Endothelial cell of umbilical vein (primary cell): ENCODE measurements at regions not wholly inside any gene's neighbourhood (a gene's known extent, or its start where the extent isn't known, plus 50 kb on each side); places are given as distances from the start of the nearest gene placed in this dataset.

Source experiments
- BruUV-seq: library from RNA; stranded (reverse); fragments of 400-500 nt; replicated peaks from 2 replicates; lab custom pipeline; 2021; lab: Mats Ljungman, UMichigan
- CTCF ChIA-PET: fragments of 300-600, 350-600 bp; sonication (Branson Sonifier 250); formaldehyde crosslinking; loops from one replicate; lab custom pipeline; 2021; ENCODE audit warnings: antibody characterized with exemption, inconsistent platforms; lab: Charles Lee
- POLR2A ChIA-PET: fragments of 300-600, 350-600 bp; sonication (Branson Sonifier 250); formaldehyde crosslinking; loops from one replicate; lab custom pipeline; 2021; ENCODE audit warnings: antibody characterized with exemption, inconsistent platforms; lab: Charles Lee
- DNase-seq: peaks from one replicate; pipeline ENCODE4 v3.0.0-alpha.2; 2011; ENCODE audit warnings: low read depth, low spot score
- FAIRE-seq: peaks from 2 replicates; lab custom pipeline; 2011; peaks lifted over from hg19 to GRCh38; lab: Jason Lieb, UNC
- H2AFZ ChIP-seq: 2 replicates; pipeline ENCODE4 v1.6.0; 2012; ENCODE audit warnings: low read depth, low read length, control low read depth, inconsistent platforms
- H3K27ac ChIP-seq: 2 replicates; pipeline ENCODE4 v1.5.1; 2011; ENCODE audit warnings: low read depth, mild to moderate bottlenecking, control low read depth, low read length, moderate library complexity; ENCODE audit not compliant: insufficient read depth
- H3K27me3 ChIP-seq, 2 experiments: 2 replicates each; pipeline versions ENCODE4 v1.6.0 to v1.6.1; 2011; ENCODE audit warnings: low read length in 2 of 2, mixed read lengths in 1 of 2; ENCODE audit not compliant: control insufficient read depth in 2 of 2, insufficient read depth in 2 of 2
- H3K36me3 ChIP-seq, 2 experiments: 2 replicates in 1 of 2; 3 replicates in 1 of 2; pipeline ENCODE4 v1.5.1; 2011; ENCODE audit warnings: low read length in 2 of 2, mild to moderate bottlenecking in 1 of 2, moderate library complexity in 1 of 2; ENCODE audit not compliant: control insufficient read depth in 2 of 2, insufficient read depth in 2 of 2; ENCODE audit errors: extremely low read depth in 1 of 2
- H3K4me1 ChIP-seq: 3 replicates; pipeline ENCODE4 v1.5.1; 2011; ENCODE audit warnings: mild to moderate bottlenecking, low read length; ENCODE audit not compliant: control insufficient read depth, insufficient read depth; ENCODE audit errors: extremely low read depth
- H3K4me2 ChIP-seq: 2 replicates; pipeline ENCODE4 v1.6.1; 2011; ENCODE audit warnings: low read length, control low read depth, mixed read lengths; ENCODE audit not compliant: insufficient read depth
- H3K4me3 ChIP-seq, 3 experiments: fragments of 200-600 bp in 1 of 3; sonication (generic), shearing (Covaris generic) in 1 of 3; replicated peaks in 1 of 3; 2 replicates each; pipeline ENCODE4 v1.5.1; 2011 to 2016; ENCODE audit warnings: control low read depth in 3 of 3, low read length in 3 of 3, mild to moderate bottlenecking in 2 of 3, inconsistent platforms in 1 of 3, low read depth in 1 of 3, moderate library complexity in 1 of 3; ENCODE audit not compliant: insufficient read depth in 1 of 3
- H3K79me2 ChIP-seq: 2 replicates; pipeline ENCODE4 v1.6.0; 2012; ENCODE audit warnings: low read length, inconsistent platforms; ENCODE audit not compliant: control insufficient read depth, insufficient read depth
- H3K9ac ChIP-seq: replicated peaks from 2 replicates; pipeline ENCODE3; 2011; ENCODE audit warnings: low read length, control low read depth; ENCODE audit not compliant: insufficient read depth; ENCODE audit errors: extremely low read depth
- H3K9me1 ChIP-seq: replicated peaks from 3 replicates; pipeline ENCODE4 v1.6.0; 2011; ENCODE audit warnings: mild to moderate bottlenecking, low read length; ENCODE audit not compliant: control insufficient read depth, insufficient read depth; ENCODE audit errors: extremely low read depth
- H3K9me3 ChIP-seq: replicated peaks from 2 replicates; pipeline ENCODE4 v1.5.1; 2012; ENCODE audit warnings: low read length, inconsistent platforms; ENCODE audit not compliant: control insufficient read depth, insufficient read depth
- H4K20me1 ChIP-seq: replicated peaks from 2 replicates; pipeline ENCODE3; 2011; ENCODE audit warnings: mild to moderate bottlenecking, low read length; ENCODE audit not compliant: control insufficient read depth, insufficient read depth; ENCODE audit errors: extremely low read depth
- EZH2 ChIP-seq: IDR thresholded peaks from 2 replicates; pipeline ENCODE4 v1.6.1; 2012; ENCODE audit warnings: borderline replicate concordance, low read depth, mild to moderate bottlenecking, moderate library complexity, low read length, inconsistent platforms; ENCODE audit not compliant: severe bottlenecking
- FOS ChIP-seq: IDR thresholded peaks from 2 replicates; pipeline ENCODE4 v1.6.1; 2011; ENCODE audit warnings: mild to moderate bottlenecking, low read length, moderate library complexity, borderline replicate concordance; ENCODE audit not compliant: insufficient read depth
- GATA2 ChIP-seq: IDR thresholded peaks from 2 replicates; pipeline ENCODE4 v1.7.0; 2011; ENCODE audit warnings: low read depth, mild to moderate bottlenecking, moderate library complexity, mixed read lengths, low read length; ENCODE audit not compliant: insufficient read length, insufficient read depth
- JUN ChIP-seq: IDR thresholded peaks from 2 replicates; pipeline ENCODE4 v1.6.1; 2011; ENCODE audit warnings: borderline replicate concordance, low read depth; ENCODE audit not compliant: insufficient read length, insufficient read depth
- MYC ChIP-seq: IDR thresholded peaks from one replicate; pipeline ENCODE4 v1.6.1; 2011; ENCODE audit warnings: mild to moderate bottlenecking, low read depth, low read length
- POLR2A ChIP-seq: IDR thresholded peaks from 2 replicates; pipeline ENCODE4 v1.6.1; 2012; ENCODE audit warnings: low read depth, mild to moderate bottlenecking, control low read depth, low read length
- POLR2AphosphoS5 ChIP-seq: IDR thresholded peaks from 2 replicates; pipeline ENCODE4 v1.6.1; 2012; ENCODE audit warnings: low read depth, mild to moderate bottlenecking, control low read depth, low read length, moderate library complexity; ENCODE audit not compliant: insufficient read depth
- dilution Hi-C: fragments of 300-500 bp; cut with MboI; formaldehyde crosslinking; loops from one replicate; pipeline ENCODE4 v1.15.0; 2019; ENCODE audit warnings: low sequenced_read_pairs; ENCODE audit not compliant: extremely low pct_ligation_motif_present
- intact Hi-C: fragments of 100-400 bp; cut with micrococcal nuclease; formaldehyde crosslinking; loops from one replicate; pipeline ENCODE4 v1.10.0; 2022
- TF ChIP-seq, protein P1 (sequence below), 2 donors: IDR thresholded peaks; 1 replicate in 1 of 2; 2 replicates in 1 of 2; pipeline ENCODE4 v1.5.1; 2011; ENCODE audit warnings: low read length in 2 of 2, mild to moderate bottlenecking in 2 of 2, moderate library complexity in 2 of 2, control low read depth in 1 of 2, inconsistent platforms in 1 of 2, low read depth in 1 of 2; ENCODE audit not compliant: insufficient read depth in 1 of 2; ENCODE audit errors: extremely low read depth in 1 of 2
- TF ChIP-seq, protein P2 (sequence below): IDR thresholded peaks from 2 replicates; pipeline ENCODE4 v1.6.1; 2011; ENCODE audit not compliant: insufficient read depth, insufficient read length

DNA sequence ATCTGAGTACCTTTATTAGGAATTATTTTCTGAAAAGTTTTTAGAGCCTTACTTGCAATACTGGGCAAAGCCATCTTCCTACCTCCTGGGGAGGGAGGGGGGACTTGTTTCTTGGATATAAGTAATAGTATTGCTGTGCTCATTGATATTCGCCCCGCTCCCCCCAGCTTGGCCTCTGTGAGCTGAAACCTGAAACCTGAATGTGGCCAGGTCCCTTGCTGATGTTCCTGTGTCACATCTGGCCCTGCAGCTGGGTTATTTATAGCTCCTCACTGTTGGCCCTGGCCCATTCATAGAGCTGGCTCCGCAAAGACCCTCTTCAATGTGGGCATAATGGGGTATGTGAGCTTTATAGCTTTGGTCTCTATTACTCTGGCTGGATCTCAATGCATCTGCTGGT, 59.5 kb downstream of the FRMPD3 start:
- DNase-seq, result no peak
- intact Hi-C loops (no loop called here), dilution Hi-C loops (no loop called here)
- Histone ChIP-seq H3K4me1 (no peaks in the 10 kb centered on the region), H2AFZ (no peak overlapping the region), H3K36me3 (no peaks in the 10 kb centered on the region), H3K27me3 (peaks cover 26 to 30% of the 10 kb centered on the region in 2 experiments), H3K4me2 (no peak overlapping the region), H3K79me2 (no peaks in the 10 kb centered on the region), H3K9me1 (no peaks in the 10 kb centered on the region), H3K9me3 (no peaks in the 10 kb centered on the region), H4K20me1 (no peaks in the 10 kb centered on the region), H3K27ac (no peak overlapping the region), H3K4me3 (no peak overlapping the region), H3K9ac (no peak overlapping the region)
- ChIA-PET POLR2A (no interaction called here), CTCF (no interaction called here)
- no TSS peak for BruUV-seq
- no peak for TF ChIP-seq MYC
- no peak for TF ChIP-seq GATA2
- TF ChIP-seq, protein P1, sequence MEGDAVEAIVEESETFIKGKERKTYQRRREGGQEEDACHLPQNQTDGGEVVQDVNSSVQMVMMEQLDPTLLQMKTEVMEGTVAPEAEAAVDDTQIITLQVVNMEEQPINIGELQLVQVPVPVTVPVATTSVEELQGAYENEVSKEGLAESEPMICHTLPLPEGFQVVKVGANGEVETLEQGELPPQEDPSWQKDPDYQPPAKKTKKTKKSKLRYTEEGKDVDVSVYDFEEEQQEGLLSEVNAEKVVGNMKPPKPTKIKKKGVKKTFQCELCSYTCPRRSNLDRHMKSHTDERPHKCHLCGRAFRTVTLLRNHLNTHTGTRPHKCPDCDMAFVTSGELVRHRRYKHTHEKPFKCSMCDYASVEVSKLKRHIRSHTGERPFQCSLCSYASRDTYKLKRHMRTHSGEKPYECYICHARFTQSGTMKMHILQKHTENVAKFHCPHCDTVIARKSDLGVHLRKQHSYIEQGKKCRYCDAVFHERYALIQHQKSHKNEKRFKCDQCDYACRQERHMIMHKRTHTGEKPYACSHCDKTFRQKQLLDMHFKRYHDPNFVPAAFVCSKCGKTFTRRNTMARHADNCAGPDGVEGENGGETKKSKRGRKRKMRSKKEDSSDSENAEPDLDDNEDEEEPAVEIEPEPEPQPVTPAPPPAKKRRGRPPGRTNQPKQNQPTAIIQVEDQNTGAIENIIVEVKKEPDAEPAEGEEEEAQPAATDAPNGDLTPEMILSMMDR (IDR thresholded peaks at IDR 0.05; ENCODE audit: extremely low read depth in 1 of 2, insufficient read depth in 1 of 2, low read depth in 1 of 2, low read length in 2 of 2), result no peak
- TF ChIP-seq EZH2, result no peak
- no peak for TF ChIP-seq POLR2A
- TF ChIP-seq JUN, result no peak
- TF ChIP-seq, protein P2, sequence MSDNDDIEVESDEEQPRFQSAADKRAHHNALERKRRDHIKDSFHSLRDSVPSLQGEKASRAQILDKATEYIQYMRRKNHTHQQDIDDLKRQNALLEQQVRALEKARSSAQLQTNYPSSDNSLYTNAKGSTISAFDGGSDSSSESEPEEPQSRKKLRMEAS, result no peak
- no peak for TF ChIP-seq POLR2AphosphoS5
- TF ChIP-seq FOS, result no peak
- FAIRE-seq, result no peak
